Ectodermal cell (in vitro differentiated cells): ENCODE measurements at regions not wholly inside any gene's neighbourhood (a gene's known extent, or its start where the extent isn't known, plus 50 kb on each side); places are given as distances from the start of the nearest gene placed in this dataset.
A peak's percentile ranks its signal among the peaks of the same experiment; 100 is the strongest.
"Not testable (repeated sequence)": the region's sequence is repeated elsewhere in the genome, so short reads cannot be mapped to it uniquely, and the experiment has no call there.

Experiments used
- H3K27ac ChIP-seq: 2 replicates; pipeline ENCODE4 v1.7.0; 2013; ENCODE audit warnings: mild to moderate bottlenecking, low read depth, low read length; ENCODE audit not compliant: insufficient read depth, poor library complexity, severe bottlenecking
- H3K27me3 ChIP-seq: 2 replicates; pipeline ENCODE4 v1.7.0; 2013; ENCODE audit warnings: mild to moderate bottlenecking, low read length; ENCODE audit not compliant: insufficient read depth, control insufficient read depth, poor library complexity, severe bottlenecking
- H3K36me3 ChIP-seq: one replicate; pipeline ENCODE4 v1.7.0; 2013; ENCODE audit warnings: low read length; ENCODE audit not compliant: control insufficient read depth, insufficient read depth
- H3K4me1 ChIP-seq: one replicate; pipeline ENCODE4 v1.7.0; 2013; ENCODE audit warnings: low read length; ENCODE audit not compliant: control insufficient read depth, insufficient read depth
- H3K4me3 ChIP-seq: 2 replicates; pipeline ENCODE4 v1.7.0; 2013; ENCODE audit warnings: low read depth, low read length, control low read depth; ENCODE audit not compliant: insufficient read depth
- H3K9me3 ChIP-seq: 2 replicates; pipeline ENCODE4 v1.7.0; 2013; ENCODE audit warnings: mild to moderate bottlenecking, low read length, moderate library complexity; ENCODE audit not compliant: control insufficient read depth
- WGBS, 2 experiments: methylation state at CpG; one replicate each; pipeline ENCODE4 v1.1.7; 2013; ENCODE audit warnings: missing lambda C conversion rate in 2 of 2; 5-methylcytosine and 5-hydroxymethylcytosine counted together

DNA sequence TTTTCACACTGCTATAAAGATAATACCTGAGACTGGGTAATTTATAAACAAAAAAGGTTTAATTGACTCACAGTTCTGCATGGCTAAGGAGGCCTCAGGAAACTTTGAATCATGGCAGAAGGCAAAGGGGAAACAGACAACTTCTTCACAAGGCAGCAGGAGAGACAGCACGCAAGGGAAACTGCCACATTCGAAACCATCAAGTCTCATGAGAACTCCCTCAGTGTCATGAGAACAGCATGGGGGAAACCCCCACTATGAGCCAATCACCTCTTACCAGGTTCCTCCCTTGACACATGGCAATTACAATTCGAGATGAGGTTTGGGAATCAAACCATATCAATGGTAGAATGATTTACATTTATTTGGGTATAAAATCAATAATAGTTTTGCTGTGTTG is 558.5 kb downstream of the TMTC2 start:
- Histone ChIP-seq H3K27me3 (no peaks in the 10 kb centered on the region), H3K9me3 (no peaks in the 10 kb centered on the region), H3K36me3 (no peaks in the 10 kb centered on the region), H3K4me1 (no peaks in the 10 kb centered on the region), H3K4me3 (no peak overlapping the region), H3K27ac (no peak overlapping the region)
- 94 to 97% methylated on average over 2 to 3 of the region's 3 CpGs for WGBS, 2 experiments

GRCh38 chr12:83244001-83244400 is 557.3 kb downstream of the TMTC2 start:
- Histone ChIP-seq H3K36me3 (no peaks in the 10 kb centered on the region), H3K27me3 (no peaks in the 10 kb centered on the region), H3K4me1 (no peaks in the 10 kb centered on the region), H3K9me3 (no peaks in the 10 kb centered on the region), H3K4me3 (no peak overlapping the region), H3K27ac (no peak overlapping the region)

- H3K4me3 ChIP-seq, H3K27me3 ChIP-seq, H3K9me3 ChIP-seq, H3K36me3 ChIP-seq, H3K27ac ChIP-seq, H3K4me1 ChIP-seq: not testable (repeated sequence)
Observed at GRCh38 chr12:83233987-83234386, 547.3 kb downstream of the TMTC2 start.

DNA sequence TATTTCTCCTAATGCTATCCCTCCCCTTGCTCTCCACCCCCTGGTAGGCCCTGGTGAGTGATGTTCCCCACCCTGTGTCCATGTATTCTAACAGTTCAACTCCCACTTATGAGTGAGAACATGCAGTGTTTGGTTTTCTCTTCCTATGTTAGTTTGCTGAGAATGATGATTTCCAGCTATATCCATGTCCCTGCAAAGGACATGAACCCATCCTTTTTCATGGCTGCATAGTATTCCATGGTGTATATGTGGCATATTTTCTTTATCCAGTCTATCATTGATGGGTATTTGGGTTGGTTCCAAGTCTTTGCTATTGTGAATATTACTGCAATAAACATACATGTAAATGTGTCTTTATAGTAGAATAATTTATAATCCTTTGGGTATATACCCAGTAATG is 540.3 kb downstream of the TMTC2 start:
- not testable (repeated sequence) for H3K36me3 ChIP-seq, H3K9me3 ChIP-seq, H3K27ac ChIP-seq, H3K4me1 ChIP-seq, H3K27me3 ChIP-seq, H3K4me3 ChIP-seq

DNA sequence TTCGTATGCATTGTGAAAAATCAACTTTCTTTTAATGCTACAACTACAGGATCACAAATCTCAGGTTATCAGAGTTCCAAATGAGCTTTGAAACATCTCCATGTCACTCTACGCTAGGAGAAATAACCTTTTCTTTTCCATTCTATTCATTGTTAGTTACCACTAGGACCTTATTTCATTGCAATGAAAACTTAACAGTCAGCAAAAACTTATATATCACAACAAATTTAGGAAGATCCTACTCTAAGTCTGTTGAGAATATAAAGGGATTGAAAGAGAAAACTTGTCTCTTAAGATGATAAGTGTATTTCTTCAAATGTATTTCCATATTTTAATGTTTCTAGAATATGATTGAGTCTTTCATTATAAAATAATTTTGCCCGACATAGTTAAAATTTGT is 539.1 kb downstream of the TMTC2 start:
- Histone ChIP-seq H3K4me1 (no peaks in the 10 kb centered on the region), H3K36me3 (no peaks in the 10 kb centered on the region), H3K4me3 (no peak overlapping the region), H3K27ac (no peak overlapping the region), H3K9me3 (no peaks in the 10 kb centered on the region), H3K27me3 (no peaks in the 10 kb centered on the region)
- WGBS, 2 experiments: 95 to 100% methylated on average over 2 of the region's 3 CpGs

DNA sequence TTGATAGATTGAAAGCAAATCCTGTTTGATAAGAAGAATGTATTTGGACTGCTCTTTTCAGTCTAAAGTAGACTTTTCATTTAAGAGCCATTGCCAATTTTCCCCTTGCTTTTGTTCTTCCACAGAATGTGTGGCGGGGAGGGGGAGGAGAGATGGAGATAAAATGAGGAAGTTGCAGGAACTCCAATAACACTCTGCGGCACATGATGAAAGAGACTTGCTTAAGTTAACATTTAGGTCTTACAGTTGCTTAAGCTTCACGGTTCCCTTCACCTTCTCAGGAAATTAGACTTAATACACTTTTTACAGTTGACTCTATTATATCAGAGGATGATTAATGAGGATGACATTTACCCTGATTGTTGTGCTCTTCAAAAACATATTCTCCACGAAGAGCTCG is 537.3 kb downstream of the TMTC2 start:
- WGBS, 2 experiments: 82 to 94% methylated on average over 2 to 5 of the region's 5 CpGs
- H3K9me3 ChIP-seq: no peaks in the 10 kb centered on the region
- no peaks in the 10 kb centered on the region for H3K36me3 ChIP-seq
- no peaks in the 10 kb centered on the region for H3K27me3 ChIP-seq
- H3K4me3 ChIP-seq: no peak overlapping the region
- H3K4me1 ChIP-seq: no peaks in the 10 kb centered on the region
- H3K27ac ChIP-seq: no peak overlapping the region

GRCh38 chr12:83220774-83221173 is 534.1 kb downstream of the TMTC2 start:
- Histone ChIP-seq H3K27me3 (no peaks in the 10 kb centered on the region), H3K27ac (no peak overlapping the region), H3K4me1 (no peaks in the 10 kb centered on the region), H3K9me3 (no peaks in the 10 kb centered on the region), H3K4me3 (no peak overlapping the region), H3K36me3 (no peaks in the 10 kb centered on the region)
- WGBS, 2 experiments: 88% methylated on average over 1 of the region's 2 CpGs; no CpG with 5 or more reads in 1 of the 2 experiments

- Histone ChIP-seq H3K27me3 (no peaks in the 10 kb centered on the region), H3K36me3 (no peaks in the 10 kb centered on the region), H3K27ac (no peak overlapping the region), H3K9me3 (no peaks in the 10 kb centered on the region), H3K4me1 (no peaks in the 10 kb centered on the region), H3K4me3 (no peak overlapping the region)
- 100% methylated on average over 3 of the region's 3 CpGs; no CpG with 5 or more reads in 1 of the 2 experiments for WGBS, 2 experiments
Observed at GRCh38 chr12:83216230-83216629, 529.5 kb downstream of the TMTC2 start.

GRCh38 chr12:83214185-83214584 is 527.5 kb downstream of the TMTC2 start:
- H3K9me3 ChIP-seq: no peaks in the 10 kb centered on the region
- no peak overlapping the region for H3K27ac ChIP-seq
- no peaks in the 10 kb centered on the region for H3K36me3 ChIP-seq
- H3K4me3 ChIP-seq: no peak overlapping the region
- no peaks in the 10 kb centered on the region for H3K4me1 ChIP-seq
- no peaks in the 10 kb centered on the region for H3K27me3 ChIP-seq
- WGBS, 2 experiments: 94 to 95% methylated on average over 1 of the region's 1 CpG

DNA sequence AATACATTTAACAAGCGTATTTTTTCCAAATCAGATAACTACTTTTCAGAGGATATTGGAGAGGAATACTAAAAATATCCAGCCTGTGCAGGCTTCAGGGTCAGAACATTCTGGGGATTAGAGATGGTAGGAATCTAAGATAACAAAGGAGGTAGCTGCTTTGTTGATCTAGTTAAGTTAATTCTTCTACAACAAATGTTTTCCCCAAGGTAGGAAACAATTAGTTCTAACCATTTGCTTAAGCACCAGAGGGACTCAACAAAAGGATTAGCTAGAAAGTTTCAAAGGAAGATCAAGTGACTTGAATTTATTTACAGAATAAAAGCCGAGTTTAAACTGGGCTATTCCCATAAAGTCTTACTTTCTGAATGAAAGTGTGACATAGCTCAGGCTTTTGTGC is 524.2 kb downstream of the TMTC2 start:
- Histone ChIP-seq H3K27ac (no peak overlapping the region), H3K27me3 (no peaks in the 10 kb centered on the region), H3K36me3 (no peaks in the 10 kb centered on the region), H3K4me3 (no peak overlapping the region), H3K4me1 (no peaks in the 10 kb centered on the region), H3K9me3 (no peaks in the 10 kb centered on the region)
- 8 to 10% methylated on average over 1 of the region's 2 CpGs for WGBS, 2 experiments

- Histone ChIP-seq H3K4me1 (peaks cover 12% of the 10 kb centered on the region), H3K4me3 (no peak overlapping the region), H3K27ac (peak overlapping the region; percentile 66), H3K9me3 (no peaks in the 10 kb centered on the region), H3K27me3 (no peaks in the 10 kb centered on the region), H3K36me3 (no peaks in the 10 kb centered on the region)
Observed at GRCh38 chr12:83199069-83199468, 512.4 kb downstream of the TMTC2 start.
